GM18951 (cell line): ENCODE measurements at regions not wholly inside any gene's neighbourhood (a gene's known extent, or its start where the extent isn't known, plus 50 kb on each side); places are given as distances from the start of the nearest gene placed in this dataset.
"Not testable (repeated sequence)": the region's sequence is repeated elsewhere in the genome, so short reads cannot be mapped to it uniquely, and the experiment has no call there.

ENCODE experiments used
- POLR2A ChIP-seq: IDR thresholded peaks from 4 replicates; pipeline ENCODE4 v1.6.1; 2011; ENCODE audit warnings: mild to moderate bottlenecking; ENCODE audit not compliant: insufficient read length, insufficient read depth; ENCODE audit errors: extremely low read depth
- in situ Hi-C: fragments of 300-500 bp; cut with MboI; formaldehyde crosslinking; loops from one replicate; pipeline ENCODE4 v1.12.0; 2022; ENCODE audit warnings: low sequenced_read_pairs, mixed read lengths, inconsistent platforms; ENCODE audit not compliant: unreplicated experiment

GRCh38 chr6:11890849-11891248 is 112.2 kb upstream of the ADTRP start:
- in situ Hi-C loops = no loop called here
- no peak for TF ChIP-seq POLR2A

GRCh38 chr6:11890209-11890608 is 111.6 kb upstream of the ADTRP start:
- in situ Hi-C loops = no loop called here
- TF ChIP-seq POLR2A = no peak

GRCh38 chr6:11889572-11889971 is 111.0 kb upstream of the ADTRP start:
- in situ Hi-C loops = no loop called here
- TF ChIP-seq POLR2A = no peak

GRCh38 chr6:11888727-11889126 is 110.1 kb upstream of the ADTRP start:
- no peak for TF ChIP-seq POLR2A
- in situ Hi-C loops = no loop called here

DNA sequence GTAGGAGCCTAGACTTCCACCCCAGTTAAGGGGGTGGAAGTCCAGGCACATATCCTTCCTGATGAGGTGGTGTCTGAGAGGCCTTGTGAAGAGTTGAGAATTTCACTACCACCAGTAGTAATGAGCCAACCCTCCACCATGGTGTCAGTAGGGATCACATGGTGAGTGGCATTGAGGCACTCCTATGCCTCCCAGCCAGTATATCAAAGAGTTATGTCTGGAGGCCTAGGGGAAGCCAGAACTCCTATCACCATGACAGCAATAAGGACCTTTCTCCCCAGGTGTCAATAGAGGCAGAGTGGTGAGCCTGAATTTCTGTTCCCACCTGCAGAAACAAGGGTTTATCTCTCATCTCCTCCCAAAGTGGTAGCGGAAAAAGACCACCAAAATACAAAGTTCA is 106.6 kb upstream of the ADTRP start:
- TF ChIP-seq POLR2A = no peak
- in situ Hi-C loops = no loop called here

DNA sequence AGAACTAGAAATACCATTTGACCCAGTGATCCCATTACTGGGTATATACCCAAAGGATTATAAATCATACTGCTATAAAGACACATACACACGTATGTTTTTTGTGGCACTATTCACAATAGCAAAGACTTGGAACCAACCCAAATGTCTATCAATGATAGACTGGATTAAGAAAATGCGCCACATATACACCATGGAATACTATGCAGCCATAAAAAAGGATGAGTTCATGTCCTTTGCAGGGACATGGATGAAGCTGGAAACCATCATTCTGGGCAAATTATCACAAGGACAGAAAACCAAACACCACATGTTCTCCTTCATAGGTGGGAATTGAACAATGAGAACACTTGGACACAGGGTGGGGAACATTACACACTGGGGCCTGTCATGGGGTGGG is 104.9 kb upstream of the ADTRP start:
- in situ Hi-C loops = not testable (repeated sequence)

- in situ Hi-C loops = not testable (repeated sequence)
Measured at GRCh38 chr6:11880156-11880555, 101.6 kb upstream of the ADTRP start.

- no peak for TF ChIP-seq POLR2A
- in situ Hi-C loops = no loop called here
Measured at GRCh38 chr6:11878735-11879134, 100.1 kb upstream of the ADTRP start.

GRCh38 chr6:11878029-11878428 is 99.4 kb upstream of the ADTRP start:
- in situ Hi-C loops = no loop called here
- TF ChIP-seq POLR2A = no peak

DNA sequence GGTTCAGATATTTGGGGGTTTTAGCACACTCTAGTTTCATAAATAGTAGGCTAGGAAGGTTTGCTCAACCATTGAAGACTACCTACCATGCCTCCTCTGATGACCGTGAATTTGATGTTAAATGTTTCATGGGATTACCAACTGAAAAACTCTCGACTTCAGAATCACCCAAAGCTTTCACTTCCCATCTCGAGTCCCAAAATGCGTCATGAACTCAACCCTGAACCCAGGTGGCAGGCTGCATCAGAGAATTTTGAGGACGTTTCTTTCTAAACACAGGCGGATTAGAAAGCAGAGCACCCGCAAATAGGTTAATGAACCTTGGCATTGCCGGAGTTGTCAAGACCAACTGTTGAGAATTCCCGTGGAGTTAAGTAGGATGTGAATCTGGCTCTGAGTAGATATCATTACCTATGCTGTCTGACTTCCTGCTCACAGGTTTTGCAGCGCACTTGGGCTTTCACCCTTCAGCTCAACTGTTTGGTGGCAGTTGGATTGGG is 98.4 kb upstream of the ADTRP start:
- TF ChIP-seq POLR2A = no peak
- in situ Hi-C loops = no loop called here

DNA sequence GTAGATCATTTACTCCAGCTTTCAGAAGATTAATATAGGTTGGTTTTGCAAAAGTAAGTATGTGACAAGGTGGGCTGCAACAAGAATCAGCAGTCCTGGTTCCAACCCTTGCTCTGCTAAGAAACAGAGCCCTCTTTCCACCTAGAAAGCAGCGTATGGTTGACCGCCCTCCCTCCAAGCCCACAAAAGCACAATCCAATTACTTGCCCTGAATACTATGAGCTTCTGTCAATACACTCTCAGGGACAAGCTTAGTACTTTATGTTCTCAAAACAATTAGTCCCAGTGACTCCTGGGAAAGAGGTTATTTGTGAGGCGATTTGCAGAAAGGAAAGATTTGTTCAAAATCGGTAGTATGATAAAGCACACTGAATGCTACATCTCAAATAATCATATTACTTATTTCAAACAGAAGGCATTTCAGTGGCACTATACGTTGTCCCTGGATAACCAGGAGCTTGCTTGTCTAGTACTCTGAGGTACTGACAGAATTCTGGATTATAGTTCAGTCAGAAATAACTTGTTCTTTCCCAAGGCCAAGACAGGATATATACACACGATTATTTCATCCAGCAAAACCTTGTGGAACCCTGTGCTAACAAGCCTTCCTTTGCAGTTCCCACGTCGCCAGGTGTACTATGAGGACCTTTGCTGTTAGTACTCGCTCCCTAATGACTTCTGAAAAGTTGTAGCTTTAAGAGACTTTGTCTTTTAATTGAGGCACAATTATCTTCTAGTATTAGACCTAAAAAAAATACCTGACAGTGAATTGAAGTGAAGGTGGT is 96.9 kb upstream of the ADTRP start:
- in situ Hi-C loops = no loop called here
- no peak for TF ChIP-seq POLR2A

DNA sequence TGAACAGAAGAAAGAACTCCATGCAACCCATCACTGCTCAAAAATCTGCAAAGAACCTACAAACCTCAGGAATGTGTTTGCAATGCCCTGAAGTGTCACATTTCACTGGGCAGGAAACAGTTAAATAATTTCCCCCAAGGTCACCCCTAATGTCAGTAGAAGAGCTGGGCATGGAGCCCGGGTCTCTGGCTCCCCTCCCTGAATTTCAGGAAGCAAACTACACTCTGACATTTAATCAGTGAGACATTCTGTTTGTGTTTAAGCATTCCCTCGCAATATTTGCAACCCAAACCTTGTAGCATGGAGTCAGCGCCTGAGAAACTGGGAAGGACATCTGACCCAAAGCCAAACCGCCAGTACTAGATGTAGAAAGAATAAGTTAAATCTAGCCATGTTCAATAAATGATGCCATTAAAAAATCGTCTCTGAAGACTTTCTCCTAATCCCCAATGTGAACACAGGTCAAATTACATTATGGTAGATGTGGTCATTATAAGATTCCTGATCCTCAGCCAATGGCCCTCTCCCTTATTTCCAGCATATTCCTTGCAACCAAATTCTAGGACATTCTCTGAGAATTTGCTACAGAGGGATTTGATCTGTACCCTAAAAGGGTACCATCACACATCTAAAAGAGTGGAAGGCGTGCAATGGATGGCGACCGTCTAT is 91.2 kb upstream of the ADTRP start:
- in situ Hi-C loops = no loop called here
- TF ChIP-seq POLR2A = no peak

DNA sequence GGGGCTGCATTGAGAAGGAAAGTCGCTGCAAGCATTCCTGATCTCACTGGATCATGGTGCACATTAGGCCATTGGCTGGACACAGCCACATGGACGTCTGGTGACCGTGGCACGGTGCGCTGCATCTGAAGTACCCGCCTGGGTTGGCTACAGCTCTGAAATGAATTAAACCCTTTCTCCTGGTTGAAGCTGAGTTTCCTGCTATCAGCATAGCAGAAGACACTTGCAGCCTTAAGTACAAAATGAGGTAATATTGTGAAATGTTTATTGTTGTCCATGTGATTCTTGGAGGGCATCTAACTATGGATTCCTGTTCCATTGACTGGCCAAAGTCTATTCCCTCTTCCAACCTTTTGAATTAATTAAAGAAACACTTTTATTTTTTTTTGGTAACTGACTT is 89.8 kb upstream of the ADTRP start:
- in situ Hi-C loops = no loop called here
- no peak for TF ChIP-seq POLR2A

DNA sequence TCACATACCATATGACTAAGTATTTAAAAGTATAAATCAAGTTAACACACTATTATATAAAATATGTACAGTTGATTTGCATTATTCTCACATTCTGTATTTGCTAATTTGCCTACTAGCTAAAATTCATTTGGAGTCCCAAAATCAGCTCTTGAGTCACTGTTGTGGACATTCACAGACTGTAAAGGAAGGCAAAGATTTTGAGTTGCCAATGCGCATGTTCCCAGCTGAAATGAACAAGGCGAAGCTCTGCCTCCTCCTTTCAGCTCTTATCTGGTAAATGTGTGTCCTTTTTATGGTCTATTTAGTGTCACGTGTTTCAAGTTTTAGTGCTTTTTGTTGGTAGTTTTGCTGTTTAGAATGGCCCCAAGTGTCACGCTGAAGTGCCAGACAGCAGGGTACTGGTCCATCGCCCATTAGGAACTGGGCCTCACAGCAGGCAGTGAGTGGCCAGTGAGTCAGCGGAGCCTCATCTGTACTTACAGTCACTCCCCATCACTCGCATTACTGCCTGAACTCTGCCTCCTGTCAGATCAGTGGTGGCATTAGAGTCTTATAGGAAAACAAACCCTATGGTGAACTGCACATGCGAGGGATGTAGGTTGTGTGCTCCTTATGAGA is 87.2 kb upstream of the ADTRP start:
- TF ChIP-seq POLR2A = no peak
- in situ Hi-C loops = no loop called here
